K562 (cell line): ENCODE measurements at regions not wholly inside any gene's neighbourhood (a gene's known extent, or its start where the extent isn't known, plus 50 kb on each side); places are given as distances from the start of the nearest gene placed in this dataset.

Experiments used
- BMI1 ChIP-seq: fragments of 150-350 bp; IDR thresholded peaks from 2 replicates; pipeline ENCODE4 v1.6.1; 2014; ENCODE audit warnings: low read length
- CTCF ChIP-seq, 3 experiments: IDR thresholded peaks in 2 of 3; conservative IDR thresholded peaks in 1 of 3; 2 replicates each; pipeline ENCODE4 v1.5.1; 2011 to 2012; ENCODE audit warnings: low read length in 3 of 3, mild to moderate bottlenecking in 3 of 3, control low read depth in 2 of 3, improper control_type of control experiment in 1 of 3, inconsistent platforms in 1 of 3, low read depth in 1 of 3, mixed read lengths in 1 of 3, moderate library complexity in 1 of 3; ENCODE audit not compliant: insufficient read depth in 2 of 3
- E2F1 ChIP-seq: sonication (generic); formaldehyde crosslinking; IDR thresholded peaks from 2 replicates; pipeline ENCODE4 v1.8.1; 2023; ENCODE audit warnings: mild to moderate bottlenecking, missing genetic modification reagents, moderate library complexity
- ELK3 ChIP-seq: fragments of 450-650 bp; formaldehyde crosslinking; IDR thresholded peaks from 2 replicates; pipeline ENCODE4 v1.4.0; 2020; ENCODE audit warnings: mild to moderate bottlenecking
- FUS ChIP-seq: fragments of 200-400 bp; formaldehyde crosslinking; optimal IDR thresholded peaks from 2 replicates; pipeline ENCODE3; 2017; ENCODE audit warnings: low read depth, low read length
- JUN ChIP-seq, 2 experiments: sonication (generic) in 1 of 2; formaldehyde crosslinking in 1 of 2; IDR thresholded peaks; 2 replicates each; pipeline versions ENCODE4 v1.6.1 to v1.8.0; 2012 to 2022; ENCODE audit warnings: borderline replicate concordance in 2 of 2, mild to moderate bottlenecking in 2 of 2, improper control_type of control experiment in 1 of 2, low read depth in 1 of 2, low read length in 1 of 2, missing genetic modification reagents in 1 of 2
- NCOR1 ChIP-seq: fragments of 450-650 bp; IDR thresholded peaks from 2 replicates; pipeline ENCODE4 v1.6.1; 2016; ENCODE audit warnings: mild to moderate bottlenecking, moderate library complexity
- NFE2L1 ChIP-seq: fragments of 450-650 bp; IDR thresholded peaks from 2 replicates; pipeline ENCODE4 v1.6.1; 2016; ENCODE audit warnings: missing genetic modification characterization, low read depth, mild to moderate bottlenecking, missing compliant biosample characterization, moderate library complexity, borderline replicate concordance
- RB1 ChIP-seq: fragments of 450-650 bp; IDR thresholded peaks from 2 replicates; pipeline ENCODE4 v1.6.1; 2017; ENCODE audit warnings: low read depth, mild to moderate bottlenecking
- REST ChIP-seq, 2 experiments: fragments of 450-650 bp; formaldehyde crosslinking in 1 of 2; IDR thresholded peaks; 2 replicates each; pipeline versions ENCODE4 v1.4.0 to v1.6.1; 2014 to 2020; ENCODE audit warnings: mild to moderate bottlenecking in 2 of 2, borderline replicate concordance in 1 of 2, low read depth in 1 of 2
- ZNF121 ChIP-seq: sonication (generic); formaldehyde crosslinking; conservative IDR thresholded peaks from 2 replicates; pipeline ENCODE4 v1.8.0; 2022; ENCODE audit warnings: missing genetic modification reagents
- ZNF408 ChIP-seq: fragments of 250-450 bp; sonication (Bioruptor Pico); IDR thresholded peaks from 2 replicates; pipeline ENCODE4 v1.4.0; 2020; ENCODE audit warnings: low read depth, mild to moderate bottlenecking, moderate library complexity

- TF ChIP-seq E2F1 (CRISPR knock-in tag) (no peak), CTCF (IDR thresholded peaks at IDR 0.05 in 2 of 3, conservative IDR thresholded peaks at IDR 0.05 in 1 of 3; ENCODE audit: insufficient read depth in 2 of 3, low read depth in 1 of 3, low read length in 3 of 3) (no peak), JUN (IDR thresholded peaks at IDR 0.05; ENCODE audit: borderline replicate concordance, low read depth, low read length) (no peak), JUN (CRISPR knock-in tag; IDR thresholded peaks at IDR 0.05; ENCODE audit: borderline replicate concordance) (no peak), NFE2L1 (tag) (no peak), ELK3 (no peak), BMI1 (no peak), REST (IDR thresholded peaks at IDR 0.05; ENCODE audit: borderline replicate concordance) (no peak), REST (CRISPR knock-in tag; IDR thresholded peaks at IDR 0.05; ENCODE audit: low read depth) (no peak), RB1 (no peak), FUS (no peak), ZNF121 (CRISPR knock-in tag) (no peak), NCOR1 (no peak), ZNF408 (CRISPR knock-in tag) (no peak)
These were observed 637.7 kb downstream of the BCKDHB start for GRCh38 chr6:80744213-80744612.
